A549 (cell line): ENCODE measurements at regions not wholly inside any gene's neighbourhood (a gene's known extent, or its start where the extent isn't known, plus 50 kb on each side); places are given as distances from the start of the nearest gene placed in this dataset.

Experiments used
- BHLHE40 ChIP-seq: IDR thresholded peaks from 2 replicates; pipeline ENCODE4 v1.6.1; 2012; ENCODE audit warnings: low read depth, low read length, inconsistent platforms
- CHD2 ChIP-seq: fragments of 150-350 bp; IDR thresholded peaks from 2 replicates; pipeline ENCODE4 v1.6.1; 2014; ENCODE audit warnings: low read length; ENCODE audit not compliant: partially characterized antibody
- CTCF ChIP-seq: fragments of >200 bp; sonication (Bioruptor Twin); formaldehyde crosslinking; IDR thresholded peaks from 3 replicates; pipeline ENCODE4 v1.5.1; 2016
- POLR2A ChIP-seq: IDR thresholded peaks from 2 replicates; pipeline ENCODE4 v1.6.1; 2012; ENCODE audit warnings: mild to moderate bottlenecking, low read length
- RCOR1 ChIP-seq: fragments of 150-350 bp; IDR thresholded peaks from 2 replicates; pipeline ENCODE4 v1.6.1; 2014; ENCODE audit warnings: antibody characterized with exemption, low read length, low read depth
- RFX5 ChIP-seq: fragments of 450-650 bp; IDR thresholded peaks from 2 replicates; pipeline ENCODE4 v1.7.1; 2014; ENCODE audit warnings: antibody characterized with exemption, mild to moderate bottlenecking, moderate library complexity
- USF2 ChIP-seq: fragments of 450-650 bp; IDR thresholded peaks from 2 replicates; pipeline ENCODE4 v1.6.1; 2014; ENCODE audit warnings: antibody characterized with exemption

- TF ChIP-seq CTCF (no peak), RFX5 (no peak), USF2 (no peak), BHLHE40 (no peak), RCOR1 (no peak), CHD2 (no peak), POLR2A (no peak)
Measured at GRCh38 chr5:74201334-74202081, 439.0 kb downstream of the ENC1 start.
